GM21576 (cell line): ENCODE measurements at regions not wholly inside any gene's neighbourhood (a gene's known extent, or its start where the extent isn't known, plus 50 kb on each side); places are given as distances from the start of the nearest gene placed in this dataset.

Experiments used
- ATAC-seq: cut with Tn5 transposase; IDR thresholded peaks from one replicate; pipeline ENCODE4 v1.9.1; 2021; ENCODE audit warnings: mild to moderate bottlenecking, moderate library complexity; ENCODE audit not compliant: unreplicated experiment

- ATAC-seq: no peak
Observed at GRCh38 chr2:185891403-185891802, 152.8 kb downstream of the FSIP2 start.

GRCh38 chr2:185891804-185892411 is 153.3 kb downstream of the FSIP2 start:
- ATAC-seq: no peak

- no peak for ATAC-seq
Observed at GRCh38 chr2:185892484-185892883, 153.9 kb downstream of the FSIP2 start.

GRCh38 chr2:185894223-185894622 is 155.6 kb downstream of the FSIP2 start:
- no peak for ATAC-seq

- no peak for ATAC-seq
Observed at GRCh38 chr2:185895828-185896693, 157.5 kb downstream of the FSIP2 start.

- ATAC-seq: no peak
Observed at GRCh38 chr2:185899366-185899765, 160.8 kb downstream of the FSIP2 start.

GRCh38 chr2:185919155-185919554 is 180.6 kb downstream of the FSIP2 start:
- no peak for ATAC-seq

- no peak for ATAC-seq
Observed at GRCh38 chr2:185921048-185921756, 182.6 kb downstream of the FSIP2 start.

- no peak for ATAC-seq
Observed at GRCh38 chr2:185934232-185934631, 195.6 kb downstream of the FSIP2 start.

GRCh38 chr2:185939858-185940257 is 201.3 kb downstream of the FSIP2 start:
- ATAC-seq: no peak

- ATAC-seq: no peak
Observed at GRCh38 chr2:185942855-185943254, 204.3 kb downstream of the FSIP2 start.

- ATAC-seq: no peak
Observed at GRCh38 chr2:185947722-185948121, 209.1 kb downstream of the FSIP2 start.

GRCh38 chr2:185952100-185952499 is 213.5 kb downstream of the FSIP2 start:
- no peak for ATAC-seq

- ATAC-seq: no peak
Observed at GRCh38 chr2:185954389-185954788, 215.8 kb downstream of the FSIP2 start.

GRCh38 chr2:185955050-185955449 is 216.4 kb downstream of the FSIP2 start:
- no peak for ATAC-seq

- no peak for ATAC-seq
Observed at GRCh38 chr2:185967335-185967734, 228.7 kb downstream of the FSIP2 start.

GRCh38 chr2:185970148-185970852 is 231.7 kb downstream of the FSIP2 start:
- no peak for ATAC-seq

- no peak for ATAC-seq
Observed at GRCh38 chr2:185978634-185979407, 240.2 kb downstream of the FSIP2 start.

- ATAC-seq: no peak
Observed at GRCh38 chr2:185979546-185980071, 241.0 kb downstream of the FSIP2 start.

GRCh38 chr2:185980944-185981343 is 242.3 kb downstream of the FSIP2 start:
- ATAC-seq: no peak
